LHCN-M2 (cell line): ENCODE measurements at regions not wholly inside any gene's neighbourhood (a gene's known extent, or its start where the extent isn't known, plus 50 kb on each side); places are given as distances from the start of the nearest gene placed in this dataset.
"Not testable (repeated sequence)": the region's sequence is repeated elsewhere in the genome, so short reads cannot be mapped to it uniquely, and the experiment has no call there.

ENCODE experiments used
- DNase-seq: peaks from one replicate; pipeline ENCODE4 v3.0.0-alpha.2; 2012; ENCODE audit warnings: low read depth

DNA sequence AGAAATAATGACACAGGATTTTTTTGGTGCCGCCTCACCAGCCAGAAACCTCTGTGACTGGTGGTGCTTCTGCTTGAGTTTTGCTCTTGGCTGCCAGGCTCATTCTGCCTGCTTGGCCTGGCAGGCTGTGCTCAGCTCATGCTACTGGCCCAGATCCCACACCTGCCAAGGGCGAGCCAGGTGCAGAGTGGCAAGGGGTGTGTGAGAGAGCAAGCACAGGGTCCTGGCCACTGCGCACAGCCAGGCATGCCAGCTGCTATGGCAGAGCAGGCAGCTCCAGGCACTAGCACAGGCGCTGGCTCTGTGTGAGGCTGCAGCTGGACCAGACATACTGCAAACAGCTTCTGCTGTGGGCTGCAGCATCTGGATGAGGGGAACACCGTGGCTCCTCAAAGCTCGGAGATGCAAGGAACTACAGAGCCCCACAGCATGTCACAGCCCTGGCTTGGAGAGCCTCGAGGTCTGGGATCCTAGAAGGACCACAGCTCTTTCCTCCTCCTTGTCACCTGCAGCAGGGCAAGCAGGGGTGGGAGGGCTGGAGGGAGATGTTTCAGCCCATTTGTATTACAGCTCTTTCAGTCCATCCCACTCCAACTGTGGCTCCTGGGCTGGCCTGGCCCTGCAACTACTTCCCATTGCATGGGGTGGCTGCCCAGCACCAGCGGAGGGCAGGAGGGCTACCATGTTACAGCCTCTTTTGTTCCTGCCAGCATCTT lies 313.4 kb upstream of the SEMA3C start:
- DNase-seq, result no peak

DNA sequence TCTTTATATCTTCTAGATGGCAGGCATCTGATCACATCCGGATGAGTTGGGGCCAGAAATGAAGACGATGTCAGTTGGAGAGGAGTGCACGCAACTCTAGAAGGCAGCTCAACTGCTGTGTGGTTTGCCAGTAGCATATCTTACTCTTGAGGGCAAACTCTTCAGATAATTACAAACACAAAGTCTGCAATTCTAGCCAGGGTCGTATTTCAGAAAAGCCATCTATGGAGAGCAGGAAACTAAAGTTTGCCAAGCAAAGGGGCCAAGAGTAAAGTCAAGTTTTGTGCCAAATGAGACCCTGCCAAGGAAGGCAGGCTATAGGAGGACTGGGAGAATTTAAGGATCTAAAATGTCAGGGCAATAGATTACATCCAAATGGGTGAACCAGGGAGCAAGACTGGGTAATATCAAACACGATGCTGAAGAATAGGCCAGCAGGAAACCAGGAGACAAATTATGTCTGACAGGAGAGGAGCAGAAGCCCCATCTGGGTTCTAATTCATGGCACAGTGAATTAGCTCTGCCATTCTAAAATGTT lies 312.5 kb upstream of the SEMA3C start:
- no peak for DNase-seq

DNA sequence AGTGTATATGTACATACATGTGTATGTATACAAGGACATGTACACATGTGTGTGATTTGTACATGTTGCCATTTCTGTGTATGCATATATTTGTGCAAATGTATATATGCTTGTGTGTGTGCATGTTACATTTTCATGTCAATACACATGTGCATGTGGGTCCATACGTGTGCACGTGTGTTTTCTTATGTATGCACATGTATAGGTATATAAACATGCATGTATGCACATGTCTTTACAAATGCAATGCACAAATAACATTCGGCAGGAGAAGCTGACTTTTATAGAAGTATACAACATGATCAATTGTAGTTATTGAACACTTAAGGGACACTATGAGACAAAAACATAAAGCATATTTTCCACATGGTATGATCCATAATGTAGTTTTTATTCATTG lies 307.4 kb upstream of the SEMA3C start:
- DNase-seq, result no peak

DNA sequence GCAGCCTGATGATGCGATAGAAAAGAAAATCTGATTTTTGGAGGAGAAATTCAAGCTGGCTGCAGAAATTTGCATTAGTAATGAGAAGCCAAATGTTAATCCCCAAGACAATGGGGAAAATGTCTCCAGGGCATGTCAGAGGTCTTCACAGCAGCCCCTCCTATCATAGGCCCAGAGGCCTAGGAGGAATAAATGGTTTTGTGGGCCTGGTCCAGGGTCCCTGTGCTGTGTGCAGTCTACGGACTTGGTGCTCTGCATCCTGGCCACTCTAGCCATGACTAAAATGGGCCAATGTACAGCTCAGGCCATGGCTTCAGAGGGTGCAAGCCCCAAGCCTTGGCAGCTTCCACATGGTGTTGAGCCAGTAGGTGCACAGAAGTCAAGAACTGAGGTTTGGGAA lies 303.8 kb upstream of the SEMA3C start:
- DNase-seq, result not testable (repeated sequence)

DNA sequence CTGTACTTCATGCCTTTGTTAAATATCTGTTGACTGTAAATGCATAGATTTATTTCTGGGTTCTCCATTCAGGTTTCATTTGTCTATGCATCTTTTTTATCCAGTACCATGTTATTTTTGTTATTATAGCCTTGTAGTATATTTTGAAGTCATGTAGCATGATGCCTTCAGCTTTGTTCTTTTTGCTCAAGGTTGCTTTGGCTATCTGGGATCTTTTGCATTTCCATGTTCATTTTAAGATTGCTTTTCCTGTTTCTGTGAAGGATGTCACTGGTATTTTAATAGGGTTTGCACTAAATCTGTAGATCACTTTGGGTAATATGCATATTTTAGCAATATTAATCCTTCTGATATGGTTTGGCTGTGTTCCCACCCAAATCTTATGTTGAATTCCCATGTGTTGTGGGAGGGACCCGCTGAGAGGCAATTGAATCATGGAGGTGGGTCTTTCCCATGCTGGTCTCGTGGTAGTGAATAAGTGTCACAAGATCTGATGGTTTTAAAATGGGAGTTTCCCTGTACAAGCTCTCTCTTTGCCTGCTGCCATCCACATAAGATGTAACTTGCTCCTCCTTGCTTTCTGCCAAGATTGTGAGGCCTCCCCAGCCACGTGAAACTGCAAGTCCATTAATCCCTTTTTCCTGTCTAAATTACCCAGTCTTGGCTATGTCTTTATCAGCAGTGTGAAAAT lies 302.8 kb upstream of the SEMA3C start:
- DNase-seq, result no peak

DNA sequence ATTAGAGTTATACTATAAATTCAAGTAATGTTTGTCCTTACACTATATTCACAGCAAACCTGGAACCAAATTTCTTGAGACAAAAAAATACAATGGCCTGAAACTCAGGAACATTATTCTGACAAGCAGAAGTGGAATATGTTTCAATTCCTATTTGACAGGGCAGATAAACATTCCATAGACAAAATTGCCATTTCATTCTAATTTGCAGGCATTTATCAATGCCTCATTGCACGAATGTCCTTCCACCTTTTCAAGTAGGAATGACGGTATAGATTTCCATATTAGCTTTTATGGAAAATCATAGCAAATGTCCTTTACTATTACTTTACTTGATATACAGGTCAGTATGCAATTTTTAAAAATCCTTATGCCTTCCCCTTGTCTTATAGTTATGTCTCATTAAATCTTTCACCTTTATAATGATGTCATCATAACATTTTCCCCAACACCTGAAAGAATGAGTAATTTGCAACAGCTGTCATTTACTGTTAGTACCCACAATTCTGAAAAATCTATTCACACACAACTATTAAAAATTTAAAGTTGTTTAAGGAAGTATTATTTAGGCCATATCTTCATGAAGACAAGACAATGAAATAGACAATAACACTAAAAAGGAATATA lies 299.7 kb upstream of the SEMA3C start:
- DNase-seq, result no peak

DNA sequence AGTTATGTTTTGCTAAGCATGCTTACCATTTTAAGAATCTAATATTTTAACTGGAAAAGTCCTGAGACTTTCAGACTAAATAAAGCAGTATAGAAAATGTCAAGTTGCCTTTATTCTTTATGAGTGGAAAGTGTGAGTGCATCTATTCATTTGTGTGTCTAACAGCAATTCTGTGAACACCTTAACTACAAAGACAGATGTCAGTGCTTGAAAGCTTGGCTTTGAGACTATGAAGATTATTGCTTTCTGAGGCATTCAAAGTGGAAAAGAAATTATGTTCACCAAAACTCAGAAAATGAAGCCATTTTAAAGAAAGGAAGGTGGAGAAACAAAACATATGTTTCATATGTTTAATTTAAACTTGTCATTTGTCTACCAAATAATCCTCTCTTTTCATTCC lies 294.5 kb upstream of the SEMA3C start:
- DNase-seq, result no peak

DNA sequence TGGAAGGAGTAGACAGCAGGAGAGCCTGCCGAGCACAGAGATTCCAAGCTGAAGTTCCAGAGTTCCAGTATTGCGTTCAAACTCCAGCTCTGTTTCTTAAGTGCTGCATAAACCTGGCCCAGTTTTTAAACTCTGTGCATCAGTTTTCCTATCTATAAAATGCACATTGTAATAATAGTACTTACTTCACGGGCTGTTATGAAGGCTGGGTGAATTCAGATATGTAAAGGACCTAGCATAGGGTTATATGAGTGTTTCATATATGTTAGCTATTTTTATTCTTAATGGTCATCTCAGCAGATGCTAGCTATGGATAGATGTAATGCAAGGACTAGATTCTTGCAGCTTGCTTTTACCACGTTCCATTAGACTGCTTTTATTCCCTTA lies 293.1 kb upstream of the SEMA3C start:
- no peak for DNase-seq

DNA sequence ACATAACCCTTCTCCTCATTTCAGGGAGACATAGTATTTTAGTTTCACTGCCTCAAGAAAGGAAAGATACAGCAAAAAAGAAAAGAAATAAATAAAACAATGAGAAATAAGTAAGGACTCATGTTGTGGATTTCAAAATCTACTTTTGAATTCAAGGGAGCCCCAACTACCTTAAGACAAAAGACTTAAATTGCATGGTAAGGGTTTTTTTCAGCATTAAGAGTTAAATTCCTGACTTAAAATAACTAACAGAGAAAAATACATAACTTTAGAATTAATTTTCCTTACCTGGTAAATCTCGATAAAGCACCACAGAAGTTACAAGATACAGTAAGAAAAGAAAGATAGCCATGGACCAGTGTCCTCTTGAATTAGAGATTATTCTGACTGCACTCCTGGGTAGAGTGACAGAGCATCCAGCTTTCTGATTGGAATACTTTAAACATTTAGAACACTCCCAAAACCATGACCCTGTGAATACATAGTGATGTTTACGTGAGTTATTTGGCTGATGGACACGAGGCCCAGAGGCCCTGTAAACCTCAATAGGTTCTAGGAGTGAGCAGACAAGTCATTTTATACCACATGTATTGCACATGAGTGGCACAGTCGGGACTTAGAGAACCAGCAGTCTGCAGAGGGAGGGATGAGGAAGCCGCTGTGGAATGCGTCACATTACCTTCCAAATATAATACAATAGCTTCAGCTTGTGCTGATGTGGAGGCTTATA lies 292.5 kb upstream of the SEMA3C start:
- peak; percentile 77 for DNase-seq

DNA sequence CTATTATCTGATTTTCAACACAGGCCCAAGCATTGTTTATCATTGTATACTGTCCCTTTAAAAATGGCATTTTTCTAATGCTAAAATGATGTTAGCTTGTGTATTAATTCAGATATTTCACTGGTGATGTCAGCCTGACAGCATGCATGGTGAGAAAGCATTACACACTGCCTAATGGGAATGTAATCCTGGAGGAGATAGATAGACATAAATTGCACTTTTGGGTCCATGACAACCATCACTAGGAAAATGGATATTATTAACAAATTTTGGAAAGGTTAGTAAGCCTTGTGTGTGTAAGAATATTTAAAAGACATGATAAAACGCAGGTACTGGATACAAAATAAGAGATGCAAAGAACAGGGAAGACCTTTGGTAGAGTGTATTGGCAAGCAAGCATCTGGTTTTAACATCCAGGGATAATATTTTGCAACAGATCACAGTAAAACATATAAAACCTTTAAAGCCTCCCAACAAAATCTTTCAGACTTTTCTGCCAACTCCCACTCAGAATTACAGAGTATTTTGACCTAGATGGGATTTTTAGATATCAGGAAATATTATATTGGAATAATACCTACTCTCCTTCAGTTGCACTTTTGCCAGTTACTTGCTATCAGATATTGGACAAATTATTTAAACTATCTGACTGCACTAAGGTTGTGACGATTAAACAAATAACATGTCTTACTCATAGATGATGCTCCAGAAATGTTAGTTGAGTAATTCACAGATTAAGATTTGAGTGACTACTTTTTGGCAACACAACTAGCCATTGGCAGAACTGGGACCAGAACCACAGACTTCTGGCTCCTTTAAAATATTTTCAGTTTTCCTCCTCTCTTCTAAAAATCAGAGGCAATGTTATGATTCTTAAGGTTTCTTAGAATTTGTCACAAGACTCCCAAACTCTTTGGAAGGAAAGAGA lies 291.6 kb upstream of the SEMA3C start:
- peak; percentile 67 for DNase-seq

DNA sequence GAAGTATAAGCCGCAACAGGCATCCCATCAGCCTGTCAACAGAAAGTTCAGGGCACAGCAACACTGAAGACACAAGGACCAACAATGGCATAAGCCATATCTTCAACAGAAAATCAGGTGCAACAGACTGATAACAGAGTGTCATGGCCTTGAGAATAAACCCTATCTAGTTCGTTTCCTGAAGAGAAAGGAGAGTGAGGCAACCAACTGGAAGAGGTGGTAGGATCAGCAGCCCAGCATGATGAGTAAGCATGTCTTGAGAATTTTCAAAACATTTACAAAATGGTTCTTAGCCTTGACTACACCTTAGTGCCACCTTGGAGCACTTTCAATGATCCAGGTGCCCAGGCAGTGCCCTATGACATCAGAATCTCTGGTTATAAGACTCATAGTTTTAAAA lies 290.2 kb upstream of the SEMA3C start:
- DNase-seq, result no peak

DNA sequence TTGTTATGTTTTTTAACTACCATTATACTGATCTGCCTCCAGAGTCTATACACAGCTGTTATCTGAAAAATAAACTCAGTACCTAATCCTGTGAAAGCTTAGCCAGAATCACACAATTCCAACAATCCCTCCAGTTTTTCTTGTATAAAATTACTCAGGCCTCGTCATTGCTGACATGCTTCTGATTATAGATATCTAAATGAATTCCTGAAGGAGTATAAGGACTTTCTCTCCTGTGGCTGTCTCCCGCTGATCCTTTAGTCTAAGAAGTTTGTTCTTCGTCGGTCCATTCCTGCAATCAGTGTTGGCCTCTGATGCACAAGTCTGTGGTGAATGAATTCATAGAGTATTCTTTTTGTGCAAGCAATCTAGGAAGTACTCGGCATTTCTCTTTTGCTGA lies 288.9 kb upstream of the SEMA3C start:
- no peak for DNase-seq

DNA sequence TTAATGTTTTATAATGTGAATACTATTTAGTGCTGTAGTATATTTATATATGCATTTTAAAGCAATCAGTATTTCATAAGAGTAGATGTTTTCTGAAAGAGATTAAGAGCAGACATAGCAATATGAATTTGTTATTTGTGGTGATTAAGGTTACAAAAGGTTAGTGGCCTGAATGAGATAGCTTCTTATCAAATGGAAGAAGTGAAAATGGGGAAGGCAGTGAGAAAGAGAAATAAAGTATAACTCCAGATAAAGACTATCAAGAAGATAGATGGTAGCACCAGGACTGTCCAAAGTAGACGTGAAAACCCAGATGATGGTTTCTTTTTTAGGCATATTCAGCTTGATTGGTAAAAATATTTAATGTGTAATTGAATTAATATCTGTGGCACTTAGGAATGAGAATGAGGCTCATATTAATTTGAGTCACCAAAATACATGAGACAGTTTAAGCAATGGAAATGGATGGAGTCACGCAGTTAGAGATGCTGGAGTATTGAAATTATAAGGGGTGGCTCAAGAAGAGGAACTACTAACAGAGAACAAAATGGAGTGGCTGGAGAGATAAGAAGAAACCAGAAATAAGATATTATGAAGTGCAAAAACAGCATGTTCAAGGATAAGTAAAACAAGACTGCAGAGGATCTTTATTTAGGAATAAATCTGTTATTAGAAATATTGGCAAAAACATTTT lies 288.0 kb upstream of the SEMA3C start:
- DNase-seq, result no peak

DNA sequence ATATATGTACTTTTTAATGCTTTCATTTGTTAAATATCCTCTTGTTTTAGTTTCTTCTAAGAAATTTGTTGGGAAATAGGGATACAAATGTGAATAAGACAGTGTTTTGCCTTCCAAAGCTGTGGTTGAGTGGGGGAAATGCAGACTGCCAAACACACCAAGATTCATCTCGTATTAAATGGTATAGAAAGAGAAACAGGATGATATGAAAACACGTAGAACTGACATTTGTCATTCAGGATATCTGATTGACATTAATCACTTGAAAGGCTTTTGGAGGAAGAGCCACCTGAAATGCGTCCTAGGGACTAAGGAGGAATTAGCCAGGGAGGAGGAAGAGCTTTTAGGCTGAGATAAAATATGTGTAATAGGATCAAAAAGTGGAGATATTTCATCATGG lies 287.4 kb upstream of the SEMA3C start:
- DNase-seq, result no peak

DNA sequence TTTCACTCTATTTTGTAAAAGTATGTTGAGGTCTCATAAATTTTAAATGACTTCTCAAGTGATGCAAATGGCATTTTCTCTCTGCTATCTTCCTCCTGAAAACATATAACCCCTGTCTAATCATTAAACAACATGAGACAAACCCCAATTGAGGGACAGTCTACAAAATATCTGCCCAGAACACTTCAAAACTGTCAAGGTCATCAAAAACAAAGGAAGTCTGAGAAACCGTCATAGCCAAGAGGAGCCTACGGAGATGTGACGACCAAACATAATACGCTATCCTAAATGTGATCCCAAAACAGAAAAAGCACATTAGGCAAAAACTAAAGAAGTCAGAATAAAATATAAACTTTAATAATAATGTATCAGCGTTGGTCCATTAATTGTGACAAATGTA lies 282.3 kb upstream of the SEMA3C start:
- no peak for DNase-seq

DNA sequence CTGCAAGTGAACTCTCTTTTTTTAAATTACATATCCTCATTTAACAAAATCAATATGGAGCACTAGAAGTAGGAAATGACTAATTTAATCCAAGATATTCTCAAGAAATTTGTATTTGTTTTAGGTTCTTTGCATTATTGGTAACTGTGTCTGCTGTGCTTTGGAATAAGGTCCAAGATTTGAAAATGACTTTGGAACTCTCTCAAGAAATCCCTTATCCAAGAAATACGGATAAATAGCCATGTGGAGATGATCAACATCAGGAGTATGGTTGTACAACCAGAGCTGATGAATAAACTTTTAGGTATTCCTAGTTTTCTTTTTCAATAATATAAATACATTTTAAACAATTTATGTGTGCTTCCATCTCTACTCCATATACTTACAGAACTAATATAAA lies 279.9 kb upstream of the SEMA3C start:
- DNase-seq, result no peak

DNA sequence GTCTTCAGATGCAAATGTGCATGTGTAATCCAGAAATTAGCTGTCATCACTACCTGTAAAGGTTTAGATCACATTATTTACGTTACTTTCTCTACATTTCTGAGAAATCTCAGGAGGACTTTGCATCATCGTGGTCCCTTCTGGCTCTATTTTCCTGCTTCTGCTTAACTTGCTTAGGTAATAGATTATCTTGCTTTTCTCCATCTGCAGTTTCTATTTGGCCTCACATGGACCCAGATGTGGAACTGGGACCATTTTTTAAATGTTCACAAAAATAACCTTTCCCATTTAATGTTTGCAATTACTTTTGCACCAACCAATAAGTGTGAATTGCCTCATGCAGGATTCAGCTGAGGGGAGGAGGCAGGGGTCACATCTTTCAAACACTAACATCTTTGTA lies 278.4 kb upstream of the SEMA3C start:
- no peak for DNase-seq

DNA sequence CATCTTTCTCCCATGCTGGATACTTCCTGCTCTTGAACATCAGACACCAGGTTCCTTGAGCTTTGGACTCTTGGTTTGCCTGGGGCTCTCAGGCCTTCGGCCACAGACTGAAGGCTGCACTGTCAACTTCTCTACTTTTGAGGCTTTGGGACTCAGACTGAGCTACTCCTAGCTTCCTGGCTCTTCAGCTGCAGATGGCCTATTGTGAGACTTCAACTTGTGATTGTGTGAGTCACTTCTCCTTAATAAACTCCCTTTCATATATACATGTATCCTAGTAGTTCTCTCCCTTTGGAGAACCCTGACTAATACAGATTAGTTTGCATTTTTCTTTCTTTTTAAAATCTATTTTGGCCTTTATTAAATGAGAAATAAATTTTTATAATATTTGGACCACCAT lies 276.2 kb upstream of the SEMA3C start:
- DNase-seq, result no peak

DNA sequence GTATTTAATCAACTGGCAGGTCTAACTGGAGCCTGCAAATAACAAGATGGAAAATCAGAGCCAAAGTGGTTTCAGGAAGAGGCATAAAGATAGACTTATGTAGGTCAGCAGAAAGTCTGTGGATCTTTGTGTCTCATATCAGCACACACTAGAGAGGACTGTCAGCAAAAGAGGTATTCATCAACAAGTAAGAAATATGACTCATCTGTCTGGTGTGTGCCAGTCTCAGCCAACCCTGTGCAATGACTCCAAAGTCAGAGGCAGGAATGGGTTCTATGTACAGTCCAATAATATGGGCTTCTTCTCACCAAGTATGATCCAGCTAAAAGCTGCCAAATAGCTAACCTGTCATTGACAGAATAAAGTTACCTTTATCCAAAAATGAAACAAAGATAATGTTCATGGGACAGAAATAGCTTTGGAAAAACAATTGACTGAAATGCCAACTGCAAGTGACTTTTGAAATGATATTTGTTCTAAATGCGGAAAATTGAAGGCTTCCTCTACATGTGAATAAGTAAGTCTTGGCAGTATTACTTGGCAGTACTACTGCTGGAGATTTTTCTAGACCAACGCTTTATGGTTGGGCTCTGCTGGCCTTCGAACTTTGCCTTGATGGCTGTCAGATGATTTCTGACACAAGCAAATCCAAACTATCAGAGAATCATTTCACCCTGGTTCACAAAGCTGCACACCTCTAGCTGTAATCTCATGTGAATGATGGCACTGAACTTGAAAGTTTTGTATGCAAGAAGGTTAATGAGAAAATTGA lies 272.3 kb upstream of the SEMA3C start:
- DNase-seq, result peak; percentile 80

DNA sequence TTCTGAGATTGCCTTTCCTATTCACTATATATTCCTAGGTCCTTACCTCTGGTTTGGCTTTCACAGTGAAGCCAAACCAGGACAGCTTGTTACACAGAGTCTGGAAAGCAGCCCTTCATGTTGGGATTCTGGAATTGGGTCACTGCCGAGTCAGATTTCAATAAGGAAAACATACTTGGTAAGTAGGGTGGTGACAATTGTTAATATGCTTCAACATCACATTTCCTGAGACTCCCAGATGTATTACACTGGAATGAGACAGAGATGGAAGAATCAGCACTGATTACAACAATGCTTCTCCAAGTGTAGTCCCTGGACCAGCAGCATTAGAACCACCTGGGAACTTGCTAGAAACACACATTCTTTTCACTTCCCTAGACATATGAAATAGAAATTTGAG lies 268.9 kb upstream of the SEMA3C start:
- DNase-seq, result no peak
